ENCODE measurements at regions not wholly inside any gene's neighbourhood (a gene's known extent, or its start where the extent isn't known, plus 50 kb on each side); places are given as distances from the start of the nearest gene placed in this dataset.

DNA sequence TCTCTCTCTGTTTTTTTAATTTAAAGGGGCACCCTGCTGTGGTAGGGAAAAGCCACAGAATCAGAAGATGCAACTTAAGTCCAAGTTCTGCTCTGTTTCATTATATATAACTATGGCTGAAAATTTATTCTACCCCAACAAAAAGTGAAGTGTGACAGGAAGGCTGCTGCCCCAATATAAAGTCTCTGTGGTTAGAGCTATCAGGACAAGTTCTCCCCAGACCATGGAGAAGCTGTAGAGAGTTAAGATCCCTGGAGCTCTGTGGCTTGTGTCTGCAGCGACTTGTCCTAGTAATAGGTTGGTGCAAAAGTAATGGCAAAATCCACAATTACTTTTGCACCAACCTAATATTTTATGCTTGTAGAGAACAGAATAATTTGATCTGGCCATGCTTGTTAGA, 250.9 kb downstream of the PSAT1 start:
- TF ChIP-seq, protein P1, sequence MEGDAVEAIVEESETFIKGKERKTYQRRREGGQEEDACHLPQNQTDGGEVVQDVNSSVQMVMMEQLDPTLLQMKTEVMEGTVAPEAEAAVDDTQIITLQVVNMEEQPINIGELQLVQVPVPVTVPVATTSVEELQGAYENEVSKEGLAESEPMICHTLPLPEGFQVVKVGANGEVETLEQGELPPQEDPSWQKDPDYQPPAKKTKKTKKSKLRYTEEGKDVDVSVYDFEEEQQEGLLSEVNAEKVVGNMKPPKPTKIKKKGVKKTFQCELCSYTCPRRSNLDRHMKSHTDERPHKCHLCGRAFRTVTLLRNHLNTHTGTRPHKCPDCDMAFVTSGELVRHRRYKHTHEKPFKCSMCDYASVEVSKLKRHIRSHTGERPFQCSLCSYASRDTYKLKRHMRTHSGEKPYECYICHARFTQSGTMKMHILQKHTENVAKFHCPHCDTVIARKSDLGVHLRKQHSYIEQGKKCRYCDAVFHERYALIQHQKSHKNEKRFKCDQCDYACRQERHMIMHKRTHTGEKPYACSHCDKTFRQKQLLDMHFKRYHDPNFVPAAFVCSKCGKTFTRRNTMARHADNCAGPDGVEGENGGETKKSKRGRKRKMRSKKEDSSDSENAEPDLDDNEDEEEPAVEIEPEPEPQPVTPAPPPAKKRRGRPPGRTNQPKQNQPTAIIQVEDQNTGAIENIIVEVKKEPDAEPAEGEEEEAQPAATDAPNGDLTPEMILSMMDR (conservative IDR thresholded peaks at IDR 0.05 in 1 of 2, IDR thresholded peaks at IDR 0.05 in 1 of 2; ENCODE audit: extremely low read depth in 1 of 2, insufficient read depth in 1 of 2, low read depth in 1 of 2, low read length in 2 of 2) = no peak
- TF ChIP-seq EZH2 (IDR thresholded peaks at IDR 0.05; ENCODE audit: borderline replicate concordance, low read length) = no peak
